ENCODE measurements at regions not wholly inside any gene's neighbourhood (a gene's known extent, or its start where the extent isn't known, plus 50 kb on each side); places are given as distances from the start of the nearest gene placed in this dataset.
"Not testable (repeated sequence)": the region's sequence is repeated elsewhere in the genome, so short reads cannot be mapped to it uniquely, and the experiment has no call there.

DNA sequence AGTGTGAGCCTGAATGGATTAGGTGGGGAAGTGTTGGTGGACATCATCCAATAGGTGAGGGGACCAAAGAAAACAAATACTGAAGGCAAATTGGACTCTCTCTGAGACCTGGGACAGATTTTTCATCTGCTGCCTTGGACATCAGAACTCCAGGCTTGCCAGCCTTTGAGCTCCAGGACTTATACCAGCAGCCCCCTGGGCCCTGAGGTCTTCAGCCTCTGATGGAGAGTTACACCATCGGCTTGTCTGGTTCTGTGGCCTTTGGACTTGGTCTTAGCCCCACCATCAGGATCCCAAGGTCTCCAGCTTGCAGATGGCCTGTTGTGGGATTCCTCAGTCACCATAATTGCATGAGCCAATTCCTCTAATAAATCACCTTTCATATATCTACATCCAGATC lies 80.8 kb upstream of the SLC8A3 start:
- H3K27me3 ChIP-seq (ENCODE audit: control insufficient read depth, insufficient read depth), result no peaks in the 10 kb centered on the region
- no peaks in the 10 kb centered on the region for H3K9me3 ChIP-seq (ENCODE audit: control insufficient read depth, low read length)
- no peak overlapping the region for H3K4me3 ChIP-seq (ENCODE audit: low read length)
- H3K4me1 ChIP-seq (ENCODE audit: control insufficient read depth, insufficient read depth, low read length), result no peaks in the 10 kb centered on the region
- no peak overlapping the region for H3K27ac ChIP-seq (ENCODE audit: low read length)
- ATAC-seq (no peak), DNase-seq (no peak)
- intact Hi-C loops (cut with DNase I), result no loop called here
- 80% methylated on average over 1 of the region's 1 CpG for WGBS

DNA sequence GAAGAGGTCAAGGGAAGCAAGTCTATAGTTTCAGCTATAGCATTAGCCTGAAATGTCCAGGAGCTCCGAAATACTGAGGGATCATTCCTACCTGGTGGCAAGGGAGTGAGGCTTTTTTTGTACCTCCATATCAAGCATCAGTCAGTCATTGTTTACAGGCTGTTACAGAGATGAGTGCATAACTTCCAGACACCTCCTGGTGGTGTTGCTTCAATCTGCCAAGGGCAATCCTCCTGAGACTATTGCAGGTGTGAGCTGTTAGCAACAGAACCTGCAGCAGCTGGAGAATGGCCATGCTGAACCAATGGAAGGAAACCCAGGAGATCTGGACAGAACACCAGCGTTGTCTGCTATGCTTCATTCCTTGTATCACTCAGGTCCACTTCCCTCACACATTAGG lies 80.0 kb upstream of the SLC8A3 start:
- Histone ChIP-seq H3K4me1 (ENCODE audit: control insufficient read depth, insufficient read depth, low read length) (no peaks in the 10 kb centered on the region), H3K9me3 (ENCODE audit: control insufficient read depth, low read length) (no peaks in the 10 kb centered on the region), H3K4me3 (ENCODE audit: low read length) (no peak overlapping the region), H3K27me3 (ENCODE audit: control insufficient read depth, insufficient read depth) (no peaks in the 10 kb centered on the region), H3K27ac (ENCODE audit: low read length) (no peak overlapping the region)
- WGBS, result 74% methylated on average over 2 of the region's 2 CpGs
- ATAC-seq (no peak), DNase-seq (no peak)
- intact Hi-C loops (cut with DNase I), result no loop called here

DNA sequence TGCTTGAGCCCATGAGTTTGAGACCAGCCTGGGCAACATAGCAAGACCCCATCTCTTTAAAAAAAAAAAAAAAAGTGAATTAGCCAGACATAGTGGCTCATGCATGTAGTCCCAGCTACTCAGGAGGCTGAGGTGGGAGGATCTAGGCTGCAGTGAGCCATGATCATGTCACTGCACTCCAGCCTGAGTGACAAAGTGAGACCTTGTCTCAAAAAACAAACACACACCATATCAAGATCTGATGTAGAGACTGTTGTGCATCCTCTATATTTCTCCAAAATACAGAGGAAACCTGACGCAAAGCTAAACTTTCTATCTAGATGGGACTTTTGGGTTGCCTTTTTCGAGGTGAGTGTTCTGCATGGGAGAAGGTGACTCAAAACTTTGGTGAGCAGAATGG lies 77.4 kb upstream of the SLC8A3 start:
- DNase-seq (no peak), ATAC-seq (no peak)
- Histone ChIP-seq H3K27me3 (ENCODE audit: control insufficient read depth, insufficient read depth) (no peaks in the 10 kb centered on the region), H3K4me1 (ENCODE audit: control insufficient read depth, insufficient read depth, low read length) (no peaks in the 10 kb centered on the region), H3K4me3 (ENCODE audit: low read length) (no peak overlapping the region), H3K27ac (ENCODE audit: low read length) (no peak overlapping the region), H3K9me3 (ENCODE audit: control insufficient read depth, low read length) (no peaks in the 10 kb centered on the region)
- WGBS, result 91% methylated on average over 2 of the region's 2 CpGs
- intact Hi-C loops (cut with DNase I), result no loop called here

DNA sequence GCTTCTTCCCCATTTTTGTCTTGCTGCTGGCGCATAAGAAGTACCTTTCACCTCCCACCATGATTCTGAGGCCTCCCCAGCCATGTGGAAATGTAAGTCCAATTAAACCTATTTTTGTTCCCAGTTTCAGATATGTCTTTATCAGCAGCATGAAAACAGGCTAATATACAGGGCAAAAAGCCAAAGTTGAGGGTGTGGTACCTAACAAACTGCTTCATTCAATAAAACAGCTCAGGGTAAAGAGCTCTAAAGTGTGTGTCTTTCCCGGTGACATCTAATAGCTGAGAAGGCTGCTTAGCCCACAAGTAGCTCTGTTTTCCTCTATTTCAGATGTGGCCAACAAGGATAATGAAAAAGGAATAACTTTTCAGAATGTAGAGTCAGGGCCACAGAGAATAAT lies 76.7 kb upstream of the SLC8A3 start:
- intact Hi-C loops (cut with DNase I), result no loop called here
- Histone ChIP-seq H3K4me3 (ENCODE audit: low read length) (no peak overlapping the region), H3K27ac (ENCODE audit: low read length) (no peak overlapping the region), H3K27me3 (ENCODE audit: control insufficient read depth, insufficient read depth) (no peaks in the 10 kb centered on the region), H3K4me1 (ENCODE audit: control insufficient read depth, insufficient read depth, low read length) (no peaks in the 10 kb centered on the region), H3K9me3 (ENCODE audit: control insufficient read depth, low read length) (no peaks in the 10 kb centered on the region)
- WGBS, result 75% methylated on average over 2 of the region's 2 CpGs
- DNase-seq, result no peak
- ATAC-seq, result no peak

DNA sequence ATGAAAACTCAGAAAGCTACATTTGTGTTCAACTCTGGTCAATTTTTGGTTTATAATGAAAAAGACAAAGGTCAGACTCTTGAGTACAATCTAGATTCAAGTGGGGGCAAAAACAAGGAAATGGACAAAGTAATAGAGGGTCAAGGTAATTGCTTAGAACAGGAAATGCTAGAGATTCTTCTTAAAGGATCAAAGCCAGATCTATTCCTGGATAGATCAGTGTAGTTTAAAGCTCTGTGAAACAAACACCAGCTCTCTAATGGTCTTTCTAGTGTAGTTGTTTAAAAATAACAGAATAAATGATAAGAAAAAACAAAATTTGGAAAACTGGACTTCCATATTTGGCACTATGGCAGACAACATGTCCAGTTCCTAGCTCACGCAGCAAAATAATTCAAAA lies 70.7 kb upstream of the SLC8A3 start:
- no peak for ATAC-seq
- H3K4me3 ChIP-seq (ENCODE audit: low read length), result no peak overlapping the region
- DNase-seq, result no peak
- intact Hi-C loops (cut with DNase I), result no loop called here
- peaks cover 3% of the 10 kb centered on the region for H3K27me3 ChIP-seq (ENCODE audit: control insufficient read depth, insufficient read depth)
- no peaks in the 10 kb centered on the region for H3K9me3 ChIP-seq (ENCODE audit: control insufficient read depth, low read length)
- no peak overlapping the region for H3K27ac ChIP-seq (ENCODE audit: low read length)
- H3K4me1 ChIP-seq (ENCODE audit: control insufficient read depth, insufficient read depth, low read length), result no peaks in the 10 kb centered on the region
- WGBS, result 96% methylated on average over 1 of the region's 1 CpG

DNA sequence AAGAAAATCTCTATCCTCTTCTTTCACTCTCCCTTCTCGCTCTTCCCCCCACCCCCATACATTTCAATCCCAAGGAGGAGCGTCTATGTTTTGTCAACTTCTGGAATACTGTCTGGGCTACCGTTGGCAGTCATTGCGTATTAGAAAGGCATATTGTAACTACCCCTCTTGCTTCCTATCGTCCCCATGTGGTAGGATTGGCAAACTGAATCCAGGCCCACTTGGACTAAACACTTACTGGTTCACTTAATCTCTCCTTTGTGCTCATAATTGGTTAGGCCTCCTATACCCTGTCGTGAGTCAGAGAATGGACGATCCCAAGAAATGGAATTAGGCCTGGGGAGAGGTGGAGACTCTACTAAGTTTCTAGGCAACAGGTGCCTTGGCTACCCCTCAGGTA lies 68.8 kb upstream of the SLC8A3 start:
- ATAC-seq, result no peak
- H3K9me3 ChIP-seq (ENCODE audit: control insufficient read depth, low read length), result no peaks in the 10 kb centered on the region
- no peaks in the 10 kb centered on the region for H3K4me1 ChIP-seq (ENCODE audit: control insufficient read depth, insufficient read depth, low read length)
- intact Hi-C loops (cut with DNase I), result no loop called here
- no peak overlapping the region for H3K27ac ChIP-seq (ENCODE audit: low read length)
- no peak for DNase-seq
- H3K27me3 ChIP-seq (ENCODE audit: control insufficient read depth, insufficient read depth), result peaks cover 3% of the 10 kb centered on the region
- WGBS, result 80% methylated on average over 7 of the region's 7 CpGs
- no peak overlapping the region for H3K4me3 ChIP-seq (ENCODE audit: low read length)

DNA sequence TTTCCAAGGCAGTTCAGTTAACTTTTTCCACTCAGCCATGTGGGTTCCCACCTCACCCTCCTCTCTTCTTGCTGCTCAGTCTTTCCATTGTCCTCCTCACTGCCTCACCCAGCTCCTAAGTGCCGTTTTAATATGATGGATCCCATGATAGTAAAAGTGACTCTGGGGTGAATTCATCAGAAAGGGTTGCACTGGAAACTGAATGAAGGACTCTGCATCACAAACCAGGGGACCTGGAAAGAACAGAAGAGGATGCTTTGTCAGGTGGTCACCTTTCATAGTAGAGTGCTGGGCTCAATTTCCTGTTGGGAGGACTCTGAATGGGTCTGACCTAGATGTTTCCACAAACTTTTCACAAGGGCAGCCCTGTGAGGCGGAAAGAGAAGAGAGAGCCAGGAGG lies 67.8 kb upstream of the SLC8A3 start:
- Histone ChIP-seq H3K27me3 (ENCODE audit: control insufficient read depth, insufficient read depth) (peaks cover 3% of the 10 kb centered on the region), H3K4me1 (ENCODE audit: control insufficient read depth, insufficient read depth, low read length) (no peaks in the 10 kb centered on the region), H3K27ac (ENCODE audit: low read length) (no peak overlapping the region), H3K9me3 (ENCODE audit: control insufficient read depth, low read length) (no peaks in the 10 kb centered on the region), H3K4me3 (ENCODE audit: low read length) (no peak overlapping the region)
- ATAC-seq (no peak), DNase-seq (no peak)
- intact Hi-C loops (cut with DNase I), result no loop called here
- WGBS, result 26% methylated on average over 2 of the region's 2 CpGs

DNA sequence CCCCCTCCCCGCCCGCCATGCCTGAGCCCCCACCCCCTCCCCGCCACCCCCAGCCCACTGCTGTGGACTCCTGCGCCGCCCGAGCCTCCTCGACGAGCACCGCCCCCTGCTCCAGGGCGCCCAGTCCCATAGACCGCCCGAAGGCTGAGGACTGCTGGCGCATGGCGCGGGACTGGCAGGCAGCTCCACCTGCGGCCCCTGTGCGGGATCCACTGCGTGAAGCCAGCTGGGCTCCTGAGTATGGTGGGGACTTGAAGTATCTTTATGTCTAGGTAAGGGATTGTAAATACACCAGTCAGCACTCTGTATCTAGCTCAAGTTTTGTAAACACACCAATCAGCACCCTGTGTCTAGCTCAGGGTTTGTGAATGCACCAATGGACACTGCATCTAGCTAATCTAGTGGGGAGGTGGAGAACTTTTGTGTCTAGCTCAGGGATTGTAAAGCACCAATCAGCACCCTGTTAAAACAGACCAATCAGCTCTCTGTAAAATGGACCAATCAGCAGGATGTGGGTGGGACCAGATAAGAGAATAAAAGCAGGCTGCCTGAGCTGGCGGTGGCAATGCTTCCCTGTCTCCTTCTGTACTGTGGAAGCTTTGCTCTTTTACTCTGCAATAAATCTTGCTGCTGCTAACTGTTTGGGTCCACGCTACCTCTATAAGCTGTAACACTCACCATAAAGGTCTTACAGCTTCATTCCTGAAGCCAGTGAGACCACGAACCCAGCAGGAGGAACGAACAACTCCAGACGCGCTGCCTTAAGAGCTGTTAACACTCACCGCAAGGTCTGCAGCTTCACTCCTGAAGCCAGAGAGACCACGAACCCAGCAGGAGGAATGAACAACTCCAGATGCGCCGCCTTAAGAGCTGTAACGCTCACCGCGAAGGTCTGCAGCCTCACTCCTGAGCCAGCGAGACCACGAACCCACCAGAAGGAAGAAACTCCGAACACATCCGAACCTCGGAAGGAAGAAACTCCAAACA lies 66.6 kb upstream of the SLC8A3 start:
- ATAC-seq; H3K27me3 ChIP-seq (ENCODE audit: control insufficient read depth, insufficient read depth); H3K9me3 ChIP-seq (ENCODE audit: control insufficient read depth, low read length); H3K4me1 ChIP-seq (ENCODE audit: control insufficient read depth, insufficient read depth, low read length); intact Hi-C loops (cut with DNase I); H3K27ac ChIP-seq (ENCODE audit: low read length): not testable (repeated sequence)
- peak overlapping the region; percentile 16 for H3K4me3 ChIP-seq (ENCODE audit: low read length)
- DNase-seq, result peak in 1 of 3 donors; percentile 47
- WGBS, result 50% methylated on average over 36 of the region's 36 CpGs

DNA sequence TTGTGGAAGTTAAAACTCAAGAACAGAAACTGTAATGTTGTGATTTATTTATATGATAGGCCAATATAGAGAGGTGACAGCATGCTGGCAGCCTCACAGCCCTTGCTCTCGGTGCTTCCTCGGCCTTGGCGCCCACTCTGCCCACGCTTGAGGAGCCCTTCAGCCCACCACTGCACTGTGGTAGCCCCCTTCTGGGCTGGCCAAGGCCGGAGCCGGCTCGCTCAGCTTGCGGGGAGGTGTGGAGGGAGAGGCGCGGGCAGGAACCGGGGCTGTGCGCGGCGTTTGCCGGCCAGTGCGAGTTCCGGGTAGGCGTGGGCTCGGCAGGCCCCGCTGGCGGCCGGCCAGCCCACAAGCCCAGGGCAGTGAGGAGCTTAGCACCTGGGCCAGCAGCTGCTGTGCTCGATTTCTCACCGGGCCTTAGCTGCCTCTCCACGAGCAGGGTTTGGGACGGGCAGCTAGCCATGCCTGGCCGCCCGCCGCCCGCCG lies 65.8 kb upstream of the SLC8A3 start:
- H3K27me3 ChIP-seq (ENCODE audit: control insufficient read depth, insufficient read depth), result peaks cover 3% of the 10 kb centered on the region
- intact Hi-C loops (cut with DNase I), result no loop called here

DNA sequence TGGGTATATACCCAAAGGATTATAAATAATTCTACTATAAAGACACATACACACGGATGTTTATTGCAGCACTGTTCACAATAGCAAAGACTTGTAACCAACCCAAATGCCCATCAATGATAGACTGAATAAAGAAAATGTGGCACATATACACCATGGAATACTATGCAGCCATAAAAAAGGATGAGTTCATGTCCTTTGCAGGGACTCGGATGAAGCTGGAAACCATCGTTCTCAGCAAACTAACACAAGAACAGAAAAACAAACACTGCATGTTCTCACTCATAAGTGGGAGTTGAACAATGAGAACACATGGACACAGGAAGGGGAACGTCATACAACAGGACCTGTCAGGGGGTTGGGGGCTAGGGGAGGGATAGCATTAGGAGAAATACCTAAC lies 64.8 kb upstream of the SLC8A3 start:
- not testable (repeated sequence) for ATAC-seq; H3K9me3 ChIP-seq (ENCODE audit: control insufficient read depth, low read length)

More for the DNA sequence above, 65.8 kb upstream of the SLC8A3 start:
- under 1% methylated on average over 29 of the region's 31 CpGs for WGBS
- DNase-seq (peak; percentile 22 to 71 (median 69)), ATAC-seq (peak; percentile 62 to 71)
- H3K27ac ChIP-seq (ENCODE audit: low read length), result no peak overlapping the region
- H3K9me3 ChIP-seq (ENCODE audit: control insufficient read depth, low read length), result no peaks in the 10 kb centered on the region
- H3K4me3 ChIP-seq (ENCODE audit: low read length), result peak overlapping the region; percentile 60
- no peaks in the 10 kb centered on the region for H3K4me1 ChIP-seq (ENCODE audit: control insufficient read depth, insufficient read depth, low read length)

DNA sequence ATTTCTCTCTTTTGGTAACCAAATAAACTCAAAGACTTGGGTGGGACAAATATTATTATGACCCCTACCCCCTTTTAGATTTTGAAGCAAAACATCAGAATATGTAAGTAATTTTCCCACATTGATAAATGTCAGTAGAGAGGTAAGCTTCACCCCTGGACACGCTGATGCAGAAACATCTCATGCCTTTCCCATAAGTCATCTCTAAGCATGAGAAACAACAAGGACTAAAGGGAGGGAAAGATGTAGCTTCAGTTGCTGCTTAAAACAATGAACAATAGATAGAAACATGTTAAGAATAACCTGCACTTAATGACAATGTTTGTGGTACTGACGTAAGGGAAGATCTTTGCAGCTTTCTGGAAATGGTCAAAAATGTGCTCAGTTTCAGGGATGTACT lies 56.3 kb upstream of the SLC8A3 start:
- intact Hi-C loops (cut with DNase I), result no loop called here
- 69% methylated on average over 2 of the region's 2 CpGs for WGBS

More for the DNA sequence above, 64.8 kb upstream of the SLC8A3 start:
- DNase-seq; H3K27me3 ChIP-seq (ENCODE audit: control insufficient read depth, insufficient read depth); H3K4me3 ChIP-seq (ENCODE audit: low read length); H3K27ac ChIP-seq (ENCODE audit: low read length); intact Hi-C loops (cut with DNase I); H3K4me1 ChIP-seq (ENCODE audit: control insufficient read depth, insufficient read depth, low read length): not testable (repeated sequence)
- WGBS, result 94% methylated on average over 4 of the region's 4 CpGs

More for the DNA sequence above, 56.3 kb upstream of the SLC8A3 start:
- ATAC-seq (no peak), DNase-seq (no peak)
- Histone ChIP-seq H3K9me3 (ENCODE audit: control insufficient read depth, low read length) (no peaks in the 10 kb centered on the region), H3K27me3 (ENCODE audit: control insufficient read depth, insufficient read depth) (no peaks in the 10 kb centered on the region), H3K4me3 (ENCODE audit: low read length) (no peak overlapping the region), H3K27ac (ENCODE audit: low read length) (no peak overlapping the region), H3K4me1 (ENCODE audit: control insufficient read depth, insufficient read depth, low read length) (no peaks in the 10 kb centered on the region)
